Smooth muscle cell (in vitro differentiated cells): ENCODE measurements at regions not wholly inside any gene's neighbourhood (a gene's known extent, or its start where the extent isn't known, plus 50 kb on each side); places are given as distances from the start of the nearest gene placed in this dataset.
A peak's percentile ranks its signal among the peaks of the same experiment; 100 is the strongest.
"Not testable (repeated sequence)": the region's sequence is repeated elsewhere in the genome, so short reads cannot be mapped to it uniquely, and the experiment has no call there.

Experiments
- DNase-seq: peaks from one replicate; lab custom pipeline; 2025; ENCODE audit not compliant: unreplicated experiment; lab: John Stamatoyannopoulos, UW
- H2AFZ ChIP-seq: fragments of 200-600 bp; sonication (generic); 2 replicates; pipeline ENCODE4 v1.6.0; 2016; ENCODE audit warnings: antibody characterized with exemption, low read depth, mild to moderate bottlenecking
- H3F3A ChIP-seq: fragments of 200-600 bp; sonication (generic); 2 replicates; pipeline ENCODE4 v1.6.0; 2017; ENCODE audit warnings: antibody characterized with exemption, low read depth
- H3K27ac ChIP-seq: fragments of 200-600 bp; sonication (generic); 2 replicates; pipeline ENCODE4 v1.5.1; 2016; ENCODE audit warnings: low read depth, mild to moderate bottlenecking
- H3K27me3 ChIP-seq: fragments of 200-600 bp; sonication (generic); 2 replicates; pipeline ENCODE4 v1.6.1; 2016; ENCODE audit warnings: low read depth, mild to moderate bottlenecking
- H3K36me3 ChIP-seq: fragments of 200-600 bp; sonication (generic); 2 replicates; pipeline ENCODE4 v1.5.1; 2016; ENCODE audit warnings: low read depth
- H3K4me1 ChIP-seq: fragments of 200-600 bp; sonication (generic); 2 replicates; pipeline ENCODE4 v1.5.1; 2016; ENCODE audit warnings: low read depth
- H3K4me2 ChIP-seq: fragments of 200-600 bp; sonication (generic); 2 replicates; pipeline ENCODE4 v1.6.0; 2016; ENCODE audit warnings: mild to moderate bottlenecking
- H3K4me3 ChIP-seq: fragments of 200-600 bp; sonication (generic); 2 replicates; pipeline ENCODE4 v1.5.1; 2016; ENCODE audit warnings: mild to moderate bottlenecking
- H3K79me2 ChIP-seq: fragments of 200-600 bp; sonication (generic); 2 replicates; pipeline ENCODE4 v1.6.0; 2016; ENCODE audit warnings: low read depth, mild to moderate bottlenecking
- H3K9ac ChIP-seq: fragments of 200-600 bp; sonication (generic); 2 replicates; pipeline ENCODE4 v1.6.0; 2016; ENCODE audit warnings: low read depth
- H3K9me3 ChIP-seq: fragments of 200-600 bp; sonication (generic); replicated peaks from 2 replicates; pipeline ENCODE4 v1.5.1; 2016; ENCODE audit warnings: low read depth
- H4K20me1 ChIP-seq: fragments of 200-600 bp; sonication (generic); 2 replicates; pipeline ENCODE4 v1.6.0; 2016; ENCODE audit warnings: low read depth
- CTCF ChIP-seq: fragments of 200-600 bp; sonication (generic); IDR thresholded peaks from 2 replicates; pipeline ENCODE4 v1.5.1; 2017; ENCODE audit warnings: borderline replicate concordance, mild to moderate bottlenecking, antibody characterized with exemption; ENCODE audit not compliant: insufficient read depth, poor library complexity, severe bottlenecking
- WGBS: methylation state at CpG from one replicate; pipeline ENCODE4 v1.1.7; 2016; ENCODE audit warnings: low lambda C conversion rate; 5-methylcytosine and 5-hydroxymethylcytosine counted together

GRCh38 chr13:50544211-50544610 is 299.3 kb downstream of the DLEU7 start:
- Histone ChIP-seq H4K20me1 (no peaks in the 10 kb centered on the region), H2AFZ (no peak overlapping the region), H3K9me3 (no peaks in the 10 kb centered on the region), H3K36me3 (no peaks in the 10 kb centered on the region), H3F3A (no peaks in the 10 kb centered on the region), H3K9ac (no peak overlapping the region), H3K27ac (peak overlapping the region; percentile 29), H3K4me1 (peaks cover 9% of the 10 kb centered on the region), H3K4me3 (peak overlapping the region; percentile 2), H3K79me2 (no peaks in the 10 kb centered on the region), H3K27me3 (no peaks in the 10 kb centered on the region), H3K4me2 (peak overlapping the region; percentile 69)
- no peak for TF ChIP-seq CTCF
- WGBS = 83% methylated on average over 3 of the region's 3 CpGs
- no peak for DNase-seq

GRCh38 chr13:50547175-50547574 is 296.3 kb downstream of the DLEU7 start:
- H3F3A ChIP-seq, H3K9ac ChIP-seq, DNase-seq, H3K79me2 ChIP-seq, H3K4me3 ChIP-seq, H3K36me3 ChIP-seq, H4K20me1 ChIP-seq, H2AFZ ChIP-seq, H3K4me1 ChIP-seq, H3K9me3 ChIP-seq, H3K27ac ChIP-seq, H3K4me2 ChIP-seq, H3K27me3 ChIP-seq: not testable (repeated sequence)
- 81% methylated on average over 2 of the region's 2 CpGs for WGBS

GRCh38 chr13:50548586-50548985 is 294.9 kb downstream of the DLEU7 start:
- no peaks in the 10 kb centered on the region for H3K36me3 ChIP-seq
- 83% methylated on average over 2 of the region's 2 CpGs for whole genome bisulfite sequencing
- no peaks in the 10 kb centered on the region for H4K20me1 ChIP-seq
- H2AFZ ChIP-seq = no peak overlapping the region
- peaks cover 6% of the 10 kb centered on the region for H3K4me1 ChIP-seq
- H3K4me3 ChIP-seq = no peak overlapping the region
- TF ChIP-seq CTCF = no peak
- DNase-seq = no peak
- no peaks in the 10 kb centered on the region for H3K9me3 ChIP-seq
- H3K9ac ChIP-seq = no peak overlapping the region
- H3K4me2 ChIP-seq = no peak overlapping the region
- no peak overlapping the region for H3K27ac ChIP-seq
- no peaks in the 10 kb centered on the region for H3K79me2 ChIP-seq
- H3F3A ChIP-seq = no peaks in the 10 kb centered on the region
- H3K27me3 ChIP-seq = no peaks in the 10 kb centered on the region

GRCh38 chr13:50549221-50549942 is 294.1 kb downstream of the DLEU7 start:
- Histone ChIP-seq H4K20me1 (no peaks in the 10 kb centered on the region), H3K36me3 (no peaks in the 10 kb centered on the region), H3K4me3 (no peak overlapping the region), H3K4me1 (no peaks in the 10 kb centered on the region), H3K9ac (no peak overlapping the region), H2AFZ (no peak overlapping the region), H3K9me3 (no peaks in the 10 kb centered on the region), H3K4me2 (no peak overlapping the region), H3K27ac (no peak overlapping the region), H3K27me3 (no peaks in the 10 kb centered on the region), H3F3A (no peaks in the 10 kb centered on the region), H3K79me2 (no peaks in the 10 kb centered on the region)
- TF ChIP-seq CTCF = no peak
- no peak for DNase-seq
- WGBS = 96% methylated on average over 4 of the region's 4 CpGs
